NCI-H2227 (cell line): ENCODE measurements at regions not wholly inside any gene's neighbourhood (a gene's known extent, or its start where the extent isn't known, plus 50 kb on each side); places are given as distances from the start of the nearest gene placed in this dataset.
"Not testable (repeated sequence)": the region's sequence is repeated elsewhere in the genome, so short reads cannot be mapped to it uniquely, and the experiment has no call there.

Experiments used
- DNase-seq: peaks from one replicate; lab custom pipeline; 2025; ENCODE audit not compliant: unreplicated experiment; lab: John Stamatoyannopoulos, UW

DNA sequence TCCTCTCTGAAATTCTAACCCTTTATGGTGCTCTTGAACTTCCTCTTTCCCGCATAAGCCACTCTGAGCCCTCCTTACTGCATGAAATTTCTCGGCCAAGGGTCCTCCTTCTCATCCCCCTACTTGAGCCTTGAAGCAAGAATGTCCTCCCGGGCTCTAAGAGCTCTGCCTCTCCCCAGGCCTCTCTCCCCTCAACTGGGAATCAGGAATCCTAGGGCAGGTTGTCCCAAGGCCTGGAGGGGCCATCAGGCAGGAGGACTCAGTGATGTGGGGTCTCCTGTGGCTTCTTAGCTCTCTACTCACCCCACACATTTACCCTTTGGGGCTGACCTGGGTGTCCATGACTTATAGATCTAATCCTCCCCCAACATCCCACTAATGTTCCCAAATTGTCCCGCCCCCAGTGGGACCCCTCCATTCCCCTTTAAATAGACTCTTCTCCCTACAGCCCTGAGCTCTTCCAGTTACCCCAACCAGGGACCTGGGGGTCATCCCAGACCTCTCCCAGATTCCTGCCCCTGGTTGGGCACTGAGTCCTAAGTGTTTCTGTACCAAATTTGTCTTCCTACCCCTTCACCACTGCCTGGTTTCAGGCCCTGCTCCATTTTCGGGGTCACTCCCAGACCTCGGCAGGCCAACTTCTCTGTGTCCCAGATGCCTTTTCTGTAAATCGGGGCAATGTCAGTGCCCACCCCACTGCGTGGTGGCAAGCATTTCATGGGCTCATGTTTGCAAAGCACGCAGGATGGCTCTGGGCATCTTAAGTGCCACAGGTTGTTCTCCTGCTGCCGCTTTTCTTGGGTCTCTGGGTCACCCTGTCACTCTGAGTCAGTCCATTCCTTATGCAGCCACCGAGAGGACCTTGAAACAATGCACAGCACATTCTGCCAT, 171.2 kb downstream of the ASB1 start:
- DNase-seq: no peak

DNA sequence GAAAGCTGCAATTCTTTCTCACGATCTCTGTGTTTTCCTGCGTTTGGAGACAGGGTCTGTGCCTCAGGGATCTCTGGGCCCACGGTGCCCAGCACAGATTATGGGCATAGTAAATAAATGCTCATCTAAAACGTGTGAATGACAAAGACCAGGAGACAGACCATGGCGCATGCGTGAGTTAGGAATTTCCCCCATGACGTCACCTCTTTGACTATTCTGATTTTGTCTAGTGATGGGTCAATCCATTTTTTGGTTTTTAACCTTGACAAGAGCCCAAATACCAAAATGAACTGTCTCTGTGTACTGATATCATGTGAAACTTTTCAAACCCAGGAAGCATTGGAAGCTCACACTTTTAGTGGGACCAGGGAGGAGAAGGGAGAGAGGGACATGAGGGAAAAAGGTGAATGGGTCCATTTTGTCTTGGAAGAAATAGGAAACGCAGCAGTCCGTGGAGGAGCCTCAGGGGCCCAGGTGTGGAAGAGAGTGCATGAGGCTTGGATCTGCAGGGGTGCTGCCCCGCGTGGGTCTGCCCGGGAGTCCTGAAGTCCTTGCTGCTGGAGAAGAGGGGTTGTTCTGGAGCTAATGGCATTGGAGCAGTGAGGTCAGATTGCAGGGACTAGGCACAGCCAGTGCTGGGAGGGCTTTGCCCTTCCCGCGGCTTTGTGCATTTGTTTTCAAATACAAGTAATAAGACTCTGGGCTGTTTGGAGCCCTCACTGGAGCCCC, 172.2 kb downstream of the ASB1 start:
- DNase-seq: no peak

DNA sequence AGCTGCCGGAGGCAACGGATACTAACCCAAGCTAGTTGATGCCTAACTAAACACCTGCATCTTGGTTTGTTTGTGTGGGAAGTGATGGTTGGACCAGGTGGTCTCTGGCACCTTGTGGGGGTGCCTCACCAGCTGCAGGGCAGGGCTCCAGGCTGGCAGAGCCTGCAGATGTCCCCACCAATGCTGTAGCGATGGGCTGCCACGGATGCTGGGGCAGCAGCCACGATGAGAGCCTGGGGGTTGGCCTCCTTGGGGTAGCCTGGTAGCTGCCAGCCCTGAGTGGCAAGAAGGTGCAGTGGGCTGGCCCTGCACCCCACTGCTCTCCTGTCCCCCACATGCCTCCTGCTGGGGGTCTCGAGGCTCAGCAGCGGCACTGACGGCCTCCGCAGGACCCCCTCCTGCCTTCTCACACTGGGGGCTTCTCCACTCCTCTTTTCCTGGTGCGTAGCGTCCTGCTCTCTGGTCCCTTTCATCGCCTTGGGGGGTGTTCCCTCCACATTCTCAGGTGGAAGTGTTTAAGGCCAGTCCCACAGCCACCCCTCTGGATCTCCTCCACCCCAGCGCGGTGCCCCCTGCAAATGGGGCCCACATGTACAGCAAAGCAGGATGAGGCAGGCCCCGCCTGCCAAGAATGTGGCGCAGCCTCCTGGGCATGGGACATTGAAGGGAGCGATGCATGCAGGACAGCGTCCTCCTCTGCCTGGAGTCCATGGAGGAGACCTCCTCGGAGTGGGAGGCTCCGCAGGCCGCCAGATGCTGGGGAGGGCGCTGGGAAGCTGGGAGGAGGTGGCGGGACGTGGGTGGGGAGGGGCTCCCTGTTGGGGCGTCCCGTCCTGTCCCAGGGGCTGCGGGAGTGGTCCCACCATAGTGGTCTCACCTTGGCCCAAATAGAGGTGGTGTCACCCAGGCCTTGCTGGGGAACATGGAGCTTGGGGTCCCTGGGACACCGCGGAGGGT, 173.1 kb downstream of the ASB1 start:
- DNase-seq: no peak

DNA sequence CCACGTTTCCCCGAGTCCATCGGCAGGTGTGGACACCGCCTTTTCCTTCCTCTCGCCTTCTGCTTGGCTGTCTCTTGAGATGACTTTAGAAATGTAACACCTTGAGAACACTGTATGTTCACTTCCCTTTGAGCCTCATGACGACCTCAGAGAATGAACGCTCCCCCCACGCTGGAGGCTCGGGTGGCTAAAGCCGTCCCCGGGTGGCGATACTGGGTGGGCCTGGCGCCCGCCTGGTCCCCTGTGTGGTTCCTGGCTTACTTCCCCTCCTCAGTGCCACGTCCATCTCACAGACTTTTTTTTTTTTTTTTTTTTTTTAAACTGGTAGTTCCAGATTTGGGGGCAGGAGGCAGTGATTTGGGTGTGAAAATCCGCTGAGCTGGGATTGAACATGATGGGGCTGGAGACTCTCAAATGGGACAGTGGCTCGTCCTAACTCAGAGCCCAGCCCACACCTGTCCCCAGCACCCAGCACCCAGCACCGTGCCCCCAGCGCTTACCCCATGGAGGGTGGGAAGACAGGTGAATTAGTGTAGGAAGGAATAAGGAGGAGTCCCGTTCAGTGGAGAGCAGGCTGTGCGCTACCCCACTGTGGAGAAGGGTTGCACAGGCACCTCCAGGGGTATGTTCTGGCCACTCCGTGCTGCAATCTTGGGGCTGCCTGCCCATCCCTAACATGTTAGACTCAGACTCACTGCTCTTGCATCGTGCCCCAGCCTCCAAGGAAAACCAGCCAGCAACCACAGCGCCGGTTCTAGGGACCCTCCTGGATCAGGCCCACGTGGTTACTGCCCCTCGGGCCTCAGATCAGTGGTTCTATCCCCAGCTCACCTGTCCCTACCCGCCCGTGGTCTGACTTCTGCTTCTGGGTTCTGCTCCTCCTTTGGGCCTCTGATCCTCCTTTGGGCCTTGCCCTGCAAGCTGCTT, 174.0 kb downstream of the ASB1 start:
- DNase-seq: no peak

DNA sequence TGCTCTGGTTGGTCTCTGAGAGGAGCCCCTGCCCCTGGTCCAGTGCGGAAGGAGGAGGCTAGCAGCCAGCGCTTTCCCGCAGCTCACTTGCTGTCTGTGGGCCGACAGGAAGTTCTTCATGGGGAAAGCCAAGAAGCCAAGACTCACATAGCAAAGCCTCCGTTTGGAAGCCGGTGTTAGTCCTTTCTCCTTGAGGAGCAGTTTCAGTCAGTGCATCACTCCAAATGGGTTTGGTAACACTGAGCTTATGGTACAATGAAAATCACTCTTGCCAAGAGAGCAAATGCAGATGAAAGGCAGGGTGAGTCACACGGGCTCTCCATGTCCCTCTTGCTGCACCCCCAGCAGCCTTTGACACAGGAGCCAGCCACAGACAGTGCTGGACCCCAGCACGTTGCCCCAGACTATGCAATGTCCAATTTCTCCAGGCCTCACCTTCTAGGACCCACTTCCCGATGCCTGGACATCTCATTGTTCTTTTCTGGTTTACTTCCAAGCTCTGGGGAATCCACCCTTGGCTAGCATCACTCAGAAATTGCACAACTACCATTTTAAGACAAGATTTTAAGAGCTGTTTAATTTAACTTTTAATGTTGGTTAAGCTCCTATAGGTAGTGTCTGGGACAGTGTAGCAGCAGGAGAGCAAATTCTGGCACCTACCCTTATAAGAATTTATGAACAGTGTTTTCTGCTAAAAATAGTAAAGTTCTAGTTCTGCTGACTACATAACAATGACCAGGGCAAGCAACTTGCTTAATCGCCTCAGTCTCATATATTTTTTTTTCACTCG, 174.9 kb downstream of the ASB1 start:
- DNase-seq: no peak

DNA sequence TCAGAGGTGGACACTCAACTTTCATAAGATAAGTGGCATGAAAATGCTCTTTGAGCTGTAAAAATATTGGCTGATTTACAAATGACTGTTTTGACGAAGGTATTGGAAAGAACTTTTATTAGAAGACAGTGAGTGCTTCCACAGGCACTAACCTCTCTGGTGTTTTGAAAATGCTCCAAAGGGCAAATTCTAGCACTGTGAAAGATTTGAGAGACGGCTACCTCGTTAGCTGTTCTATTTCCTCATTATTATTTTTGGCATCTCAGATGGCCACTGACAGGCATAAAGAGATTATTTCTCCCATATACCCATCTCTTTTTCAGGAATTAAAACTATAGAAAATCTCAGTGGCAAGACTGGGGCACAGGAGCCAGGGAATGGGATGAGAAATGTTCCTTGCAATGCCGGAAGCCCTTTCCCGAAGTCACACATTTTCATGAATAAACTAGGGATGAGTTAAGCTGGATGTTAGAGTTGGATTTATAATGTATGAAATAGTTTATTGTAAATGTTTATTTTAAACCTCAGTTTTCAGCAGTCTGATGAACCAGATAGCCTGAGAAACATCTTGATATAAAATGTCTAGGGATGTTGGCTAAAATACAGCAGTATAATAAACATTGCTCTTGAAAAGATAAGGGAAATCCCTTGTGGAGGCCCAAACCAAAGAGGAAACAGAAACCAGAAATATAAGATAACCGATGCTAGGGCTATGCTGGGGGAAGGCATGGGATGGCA, 175.7 kb downstream of the ASB1 start:
- DNase-seq: no peak

DNA sequence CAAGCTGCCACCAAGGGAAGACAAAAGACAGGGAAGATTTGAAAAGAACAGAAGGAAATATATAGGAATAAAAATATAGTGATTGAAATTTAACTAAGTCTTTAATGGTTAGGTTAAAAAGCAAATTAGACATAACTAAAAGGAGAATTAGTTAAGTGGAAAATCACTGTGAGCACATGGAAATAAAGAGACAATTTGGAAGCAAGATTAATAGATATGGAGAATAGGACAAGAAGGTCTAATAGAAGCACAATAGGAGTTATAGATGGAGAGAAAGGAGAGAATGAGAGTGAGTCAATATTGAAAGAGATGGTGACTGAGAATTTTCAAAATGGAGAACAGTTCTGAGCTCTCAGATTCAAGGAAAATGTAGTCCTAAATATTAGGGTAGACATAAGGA, 176.9 kb downstream of the ASB1 start:
- DNase-seq: no peak

DNA sequence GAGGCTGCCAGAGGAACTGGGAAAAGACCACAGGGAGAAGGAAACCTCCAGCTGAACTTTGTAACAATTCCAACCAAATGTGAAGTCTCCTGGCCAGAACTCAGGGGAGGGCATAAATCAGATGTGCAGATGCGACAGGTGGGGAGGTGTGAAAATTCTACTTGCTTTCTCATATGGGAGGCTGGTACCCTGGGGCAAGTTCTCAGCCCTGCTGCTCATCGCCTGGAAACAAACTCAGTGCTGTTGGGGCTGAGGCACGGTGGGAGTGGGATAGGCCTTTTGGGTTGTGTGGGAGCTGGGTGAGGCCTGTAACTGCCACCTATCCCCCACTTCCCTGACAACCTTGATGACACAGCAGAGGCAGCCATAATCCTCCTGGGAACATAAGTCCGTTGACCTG, 179.6 kb downstream of the ASB1 start:
- no peak for DNase-seq

DNA sequence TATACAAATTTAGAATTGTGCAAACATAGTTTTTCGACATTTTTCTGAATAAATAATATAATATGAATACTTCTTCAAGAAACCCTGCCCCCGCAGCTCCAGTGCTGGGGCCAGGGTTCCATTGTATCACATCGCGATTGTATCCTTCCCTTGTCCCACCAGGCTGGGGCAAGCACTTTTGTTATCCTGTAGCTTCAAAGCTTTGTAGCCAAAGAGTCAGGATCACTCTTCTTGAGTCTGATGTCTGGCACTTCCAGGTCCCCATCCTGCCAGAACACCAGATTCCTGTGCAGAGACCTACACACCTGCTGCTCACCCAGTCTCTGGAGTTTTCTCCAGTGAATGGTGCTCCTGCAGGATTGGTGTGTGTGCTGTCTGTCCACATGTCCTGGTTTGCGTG, 186.9 kb downstream of the ASB1 start:
- no peak for DNase-seq

DNA sequence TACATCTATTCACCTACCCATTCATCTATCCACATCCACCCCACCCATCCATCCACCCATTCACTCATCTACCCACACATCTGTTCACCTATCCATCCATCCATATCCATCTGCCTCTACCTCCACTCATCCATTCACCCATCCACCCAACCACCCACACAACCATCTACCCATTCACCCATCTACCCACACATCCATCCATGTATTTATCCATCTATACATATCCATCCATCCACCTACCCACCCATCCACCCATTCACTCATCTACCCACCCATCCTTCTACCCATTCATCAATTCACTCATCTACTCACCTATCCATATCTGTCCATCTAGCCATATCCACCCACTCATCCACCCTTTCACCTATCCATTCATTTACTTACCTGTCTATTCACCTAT, 187.6 kb downstream of the ASB1 start:
- DNase-seq: no peak

DNA sequence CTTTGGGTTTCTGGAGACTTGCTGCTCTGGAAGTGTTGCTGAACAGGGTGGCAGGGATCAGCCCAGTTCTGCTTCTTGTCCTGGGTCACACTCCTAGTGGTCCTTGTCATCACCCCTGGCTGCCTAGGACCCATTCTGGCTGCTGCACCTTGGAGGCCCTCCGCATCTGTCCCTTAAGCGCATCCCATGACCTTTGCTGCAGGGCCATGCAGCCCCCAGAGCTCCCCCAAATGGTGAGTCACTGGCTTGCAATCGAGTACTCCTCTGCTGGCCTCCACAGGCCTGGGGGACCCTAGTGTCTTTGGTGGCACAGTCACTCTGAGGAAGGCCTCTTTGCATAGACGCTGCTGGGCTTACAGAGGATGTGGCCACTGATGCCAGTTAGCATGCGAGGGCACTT, 188.5 kb downstream of the ASB1 start:
- no peak for DNase-seq

DNA sequence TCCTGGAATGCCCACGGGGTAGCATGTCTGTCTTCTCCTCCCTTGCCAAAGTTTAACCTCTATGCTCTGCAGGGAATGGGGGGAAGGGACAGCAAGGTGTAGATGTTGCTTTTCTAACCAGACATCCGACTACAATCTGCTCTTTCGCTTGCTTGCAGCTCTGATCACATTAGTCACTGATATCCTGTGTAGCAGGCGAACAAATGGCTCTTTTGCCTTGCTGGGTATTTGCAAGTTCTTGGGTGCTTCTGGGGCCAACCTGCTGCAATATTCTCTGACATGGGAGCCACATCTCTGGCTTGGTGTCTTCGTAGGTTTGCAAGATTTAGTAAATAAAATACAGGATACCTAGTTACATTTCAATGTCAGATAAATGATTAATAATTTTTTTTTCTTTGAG, 190.0 kb downstream of the ASB1 start:
- no peak for DNase-seq

DNA sequence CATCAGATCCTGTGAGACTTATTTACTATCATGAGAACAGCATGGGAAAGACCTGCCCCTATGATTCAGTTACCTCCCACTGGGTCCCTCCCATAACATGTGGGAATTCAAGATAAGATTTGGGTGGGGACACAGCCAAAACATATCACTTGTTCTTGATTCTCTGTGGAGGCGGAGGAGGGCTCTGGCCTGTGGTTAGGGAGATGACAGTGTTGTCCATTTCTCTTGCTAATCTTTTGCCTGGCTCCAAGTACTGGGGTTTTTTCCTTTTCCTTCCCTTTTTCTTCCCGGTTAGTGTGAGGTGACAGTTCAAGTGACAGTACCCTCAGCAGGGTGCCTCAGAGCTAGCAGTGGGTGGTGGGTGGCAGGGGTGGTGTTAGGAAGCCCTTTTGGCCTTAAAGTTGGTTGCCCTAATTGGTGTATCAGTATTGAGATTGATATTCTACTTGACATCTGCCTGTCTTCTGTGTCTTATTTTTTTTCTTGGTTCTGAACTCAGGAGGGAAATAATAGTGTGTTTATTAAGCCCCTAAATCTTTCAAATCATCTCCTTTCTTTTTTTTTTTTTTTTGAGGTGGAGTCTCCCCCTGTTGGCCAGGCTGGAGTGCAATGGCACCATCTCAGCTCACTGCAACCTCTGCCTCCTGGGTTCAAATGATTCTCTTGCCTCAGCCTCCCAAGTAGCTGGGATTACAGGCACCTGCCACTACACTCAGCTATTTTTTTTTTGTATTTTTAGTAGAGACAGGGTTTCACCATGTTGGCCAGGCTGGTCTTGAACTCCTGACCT, 192.0 kb downstream of the ASB1 start:
- not testable (repeated sequence) for DNase-seq

DNA sequence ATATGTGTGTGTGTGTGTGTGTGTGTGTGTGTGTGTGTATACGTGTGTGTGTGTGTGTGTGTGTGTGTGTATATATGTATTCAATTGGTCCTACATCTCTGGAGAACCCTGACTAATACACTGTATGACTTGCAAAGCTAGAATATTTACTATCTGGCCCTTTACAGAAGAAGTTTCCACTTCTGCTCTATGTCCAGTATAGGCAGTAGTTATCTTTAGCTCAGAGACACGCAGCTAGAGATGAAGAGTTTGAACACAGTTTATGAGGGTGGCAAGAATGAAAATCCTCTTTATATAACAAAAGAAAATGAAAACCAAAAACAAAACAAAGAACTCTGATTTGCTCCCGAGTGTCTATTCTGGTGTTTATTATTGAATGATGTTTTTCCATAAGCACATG, 201.2 kb downstream of the ASB1 start:
- no peak for DNase-seq

DNA sequence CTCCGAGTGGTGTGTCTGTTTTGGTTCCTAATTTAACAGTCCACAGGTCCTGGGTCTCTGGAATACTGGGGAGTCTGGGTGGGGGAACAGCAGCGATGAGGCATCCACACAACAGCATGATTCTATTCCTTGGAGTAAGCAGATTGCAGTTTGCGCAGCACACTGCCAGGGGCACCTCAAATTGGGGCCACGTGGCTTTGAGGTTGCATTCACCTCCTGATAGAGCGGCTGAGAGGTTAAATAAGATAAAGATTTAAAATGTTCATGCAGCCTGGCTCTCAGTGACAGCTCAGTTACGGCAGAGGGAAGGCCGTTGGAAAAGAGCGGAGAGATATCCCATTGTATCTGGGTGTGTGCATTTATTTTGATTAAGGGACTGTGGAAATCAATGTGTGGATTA, 202.3 kb downstream of the ASB1 start:
- DNase-seq: no peak

DNA sequence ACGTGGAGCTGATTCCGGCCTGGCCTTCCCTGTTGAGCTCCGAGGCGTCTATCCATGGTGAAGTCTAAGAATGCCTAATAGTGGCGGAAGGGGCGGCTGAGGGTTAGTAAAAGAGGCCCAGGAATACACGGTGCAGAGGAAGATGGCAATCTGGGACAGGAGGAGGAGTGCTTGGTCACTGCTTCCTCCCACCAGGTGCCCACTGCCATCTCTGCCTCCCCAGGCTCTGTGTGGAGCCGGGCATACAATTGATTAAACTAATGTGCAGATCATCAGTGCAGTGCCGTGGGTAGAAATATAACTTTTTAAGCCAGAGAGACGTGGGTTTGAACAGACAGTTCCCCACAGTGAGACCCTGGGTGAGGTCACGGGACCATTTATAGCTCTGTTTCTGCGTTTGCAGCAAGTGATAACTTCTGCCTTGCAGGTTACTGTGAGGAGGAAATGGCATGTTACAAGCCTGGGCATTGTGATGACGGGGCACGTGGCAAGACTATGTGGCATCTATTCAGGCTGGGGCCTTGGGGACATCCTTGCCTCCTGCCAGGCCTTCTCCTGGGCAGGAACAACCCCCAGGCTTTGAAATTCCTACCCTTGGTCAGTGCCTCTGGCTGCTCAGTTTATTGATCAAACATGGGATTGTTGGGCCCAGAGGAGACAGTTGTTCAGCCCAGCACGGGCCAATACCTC, 204.9 kb downstream of the ASB1 start:
- DNase-seq: no peak
